ENCODE measurements at regions not wholly inside any gene's neighbourhood (a gene's known extent, or its start where the extent isn't known, plus 50 kb on each side); places are given as distances from the start of the nearest gene placed in this dataset.

DNA sequence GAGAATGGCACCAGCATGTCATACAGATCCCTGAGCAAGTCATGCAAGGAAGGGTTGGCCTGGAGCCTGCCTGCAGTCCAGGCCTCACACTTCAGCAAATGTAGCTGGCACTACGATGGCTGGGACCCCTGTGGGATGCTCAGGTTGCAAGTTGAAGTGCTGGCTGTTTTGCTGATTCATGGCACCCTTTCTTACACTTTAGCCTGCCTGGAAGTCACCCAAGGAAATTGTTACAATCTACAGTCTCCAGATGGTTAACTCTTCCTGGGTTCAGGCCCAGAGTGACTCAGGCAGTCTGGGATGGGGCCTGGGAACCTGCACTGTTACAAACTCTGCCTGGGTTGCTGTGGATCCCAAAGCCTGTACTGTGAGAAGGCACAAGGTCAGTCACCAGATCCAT is 91.0 kb upstream of the SLC6A11 start:
- Histone ChIP-seq H3K4me3 (ENCODE audit: low read length in 3 of 3) (no peak overlapping the region), H3K9me3 (ENCODE audit: control insufficient read depth in 2 of 3, insufficient read depth in 1 of 3, low read length in 3 of 3) (no peaks in the 10 kb centered on the region), H3K36me3 (ENCODE audit: control insufficient read depth in 2 of 3, insufficient read depth in 3 of 3, low read length in 3 of 3) (no peaks in the 10 kb centered on the region), H3K27me3 (ENCODE audit: control insufficient read depth, insufficient read depth, low read length) (no peaks in the 10 kb centered on the region), H3K4me1 (ENCODE audit: control insufficient read depth in 2 of 3, insufficient read depth in 2 of 3, low read depth in 1 of 3, low read length in 3 of 3) (no peaks in the 10 kb centered on the region), H3K27ac (ENCODE audit: low read depth in 2 of 2, low read length in 2 of 2) (no peak overlapping the region), H3K9ac (ENCODE audit: low read length in 3 of 3) (no peak overlapping the region)
- TF ChIP-seq CTCF (IDR thresholded peaks at IDR 0.05; ENCODE audit: borderline replicate concordance, extremely low read depth, insufficient read depth) = no peak
- intact Hi-C loops (cut with DNase I) = no loop called here
- DNase-seq (no peak), FAIRE-seq (no peak)

GRCh38 chr3:10725846-10726245 is 90.2 kb upstream of the SLC6A11 start:
- Histone ChIP-seq H3K27ac (ENCODE audit: low read depth in 2 of 2, low read length in 2 of 2) (no peak overlapping the region), H3K4me1 (ENCODE audit: control insufficient read depth in 2 of 3, insufficient read depth in 2 of 3, low read depth in 1 of 3, low read length in 3 of 3) (no peaks in the 10 kb centered on the region), H3K36me3 (ENCODE audit: control insufficient read depth in 2 of 3, insufficient read depth in 3 of 3, low read length in 3 of 3) (no peaks in the 10 kb centered on the region), H3K9me3 (ENCODE audit: control insufficient read depth in 2 of 3, insufficient read depth in 1 of 3, low read length in 3 of 3) (no peaks in the 10 kb centered on the region), H3K27me3 (ENCODE audit: control insufficient read depth, insufficient read depth, low read length) (no peaks in the 10 kb centered on the region), H3K9ac (ENCODE audit: low read length in 3 of 3) (no peak overlapping the region), H3K4me3 (ENCODE audit: low read length in 3 of 3) (no peak overlapping the region)
- intact Hi-C loops (cut with DNase I) = no loop called here
- DNase-seq = no peak
- FAIRE-seq = no peak
- TF ChIP-seq CTCF (IDR thresholded peaks at IDR 0.05; ENCODE audit: borderline replicate concordance, extremely low read depth, insufficient read depth) = no peak

- no peak for DNase-seq
- Histone ChIP-seq H3K9me3 (ENCODE audit: control insufficient read depth in 2 of 3, insufficient read depth in 1 of 3, low read length in 3 of 3) (no peaks in the 10 kb centered on the region), H3K4me1 (ENCODE audit: control insufficient read depth in 2 of 3, insufficient read depth in 2 of 3, low read depth in 1 of 3, low read length in 3 of 3) (no peaks in the 10 kb centered on the region), H3K9ac (ENCODE audit: low read length in 3 of 3) (no peak overlapping the region), H3K27ac (ENCODE audit: low read depth in 2 of 2, low read length in 2 of 2) (no peak overlapping the region), H3K27me3 (ENCODE audit: control insufficient read depth, insufficient read depth, low read length) (no peaks in the 10 kb centered on the region), H3K36me3 (ENCODE audit: control insufficient read depth in 2 of 3, insufficient read depth in 3 of 3, low read length in 3 of 3) (no peaks in the 10 kb centered on the region), H3K4me3 (ENCODE audit: low read length in 3 of 3) (no peak overlapping the region)
- TF ChIP-seq CTCF (IDR thresholded peaks at IDR 0.05; ENCODE audit: borderline replicate concordance, extremely low read depth, insufficient read depth) = no peak
- intact Hi-C loops (cut with DNase I) = no loop called here
- FAIRE-seq = no peak
Measured at GRCh38 chr3:10726787-10727186, 89.2 kb upstream of the SLC6A11 start.

- FAIRE-seq (no peak), DNase-seq (no peak)
- Histone ChIP-seq H3K4me3 (ENCODE audit: low read length in 3 of 3) (no peak overlapping the region), H3K9ac (ENCODE audit: low read length in 3 of 3) (no peak overlapping the region), H3K9me3 (ENCODE audit: control insufficient read depth in 2 of 3, insufficient read depth in 1 of 3, low read length in 3 of 3) (peaks cover 0 to 11% (median 2%) of the 10 kb centered on the region in 3 donors), H3K27ac (ENCODE audit: low read depth in 2 of 2, low read length in 2 of 2) (no peak overlapping the region), H3K4me1 (ENCODE audit: control insufficient read depth in 2 of 3, insufficient read depth in 2 of 3, low read depth in 1 of 3, low read length in 3 of 3) (no peaks in the 10 kb centered on the region), H3K27me3 (ENCODE audit: control insufficient read depth, insufficient read depth, low read length) (no peaks in the 10 kb centered on the region), H3K36me3 (ENCODE audit: control insufficient read depth in 2 of 3, insufficient read depth in 3 of 3, low read length in 3 of 3) (no peaks in the 10 kb centered on the region)
- intact Hi-C loops (cut with DNase I) = no loop called here
- TF ChIP-seq CTCF (IDR thresholded peaks at IDR 0.05; ENCODE audit: borderline replicate concordance, extremely low read depth, insufficient read depth) = no peak
Measured at GRCh38 chr3:10729439-10729838, 86.6 kb upstream of the SLC6A11 start.

Data from kidney (tissue), 13 donors.